Loucy (cell line): ENCODE measurements at regions not wholly inside any gene's neighbourhood (a gene's known extent, or its start where the extent isn't known, plus 50 kb on each side); places are given as distances from the start of the nearest gene placed in this dataset.

Experiments used
- H2AFZ ChIP-seq: fragments of 200-600 bp; sonication (generic); 2 replicates; pipeline ENCODE4 v1.6.0; 2016; ENCODE audit warnings: antibody characterized with exemption, mild to moderate bottlenecking, low read length, moderate library complexity
- H3F3A ChIP-seq: fragments of 200-600 bp; 2 replicates; pipeline ENCODE4 v1.6.0; 2016; ENCODE audit warnings: antibody characterized with exemption, low read depth, mild to moderate bottlenecking
- H3K27me3 ChIP-seq: fragments of 200-600 bp; sonication (generic); 2 replicates; pipeline ENCODE4 v1.6.1; 2014; ENCODE audit warnings: low read length, mild to moderate bottlenecking; ENCODE audit not compliant: insufficient read depth, poor library complexity, severe bottlenecking
- H3K36me3 ChIP-seq: fragments of 200-600 bp; sonication (generic); 2 replicates; pipeline ENCODE4 v1.6.1; 2016; ENCODE audit warnings: low read length; ENCODE audit not compliant: insufficient read depth
- H3K4me1 ChIP-seq: fragments of 200-600 bp; sonication (generic); 2 replicates; pipeline ENCODE4 v1.5.1; 2014; ENCODE audit warnings: low read length, mild to moderate bottlenecking; ENCODE audit not compliant: insufficient read depth, poor library complexity, severe bottlenecking
- H3K4me2 ChIP-seq: fragments of 200-600 bp; sonication (generic); 2 replicates; pipeline ENCODE4 v1.6.0; 2014; ENCODE audit warnings: antibody characterized with exemption, low read length, low read depth, mild to moderate bottlenecking; ENCODE audit not compliant: poor library complexity, severe bottlenecking
- H3K4me3 ChIP-seq: fragments of 200-600 bp; sonication (generic); 2 replicates; pipeline ENCODE4 v1.5.1; 2014; ENCODE audit warnings: low read length, mild to moderate bottlenecking, mixed read lengths; ENCODE audit not compliant: poor library complexity, severe bottlenecking
- H3K79me2 ChIP-seq: fragments of 200-600 bp; sonication (generic); 2 replicates; pipeline ENCODE4 v1.6.1; 2014; ENCODE audit warnings: low read length; ENCODE audit not compliant: insufficient read depth
- H3K9ac ChIP-seq: fragments of 200-600 bp; sonication (generic); 2 replicates; pipeline ENCODE4 v1.6.0; 2014; ENCODE audit warnings: mild to moderate bottlenecking, low read depth, low read length, moderate library complexity; ENCODE audit not compliant: poor library complexity, severe bottlenecking
- H3K9me2 ChIP-seq: fragments of 200-600 bp; sonication (generic); replicated peaks from 2 replicates; pipeline ENCODE4 v1.6.1; 2016; ENCODE audit warnings: low read depth, low read length, mixed read lengths
- H3K9me3 ChIP-seq: fragments of 200-600 bp; sonication (generic); 2 replicates; pipeline ENCODE4 v1.6.1; 2014; ENCODE audit warnings: mild to moderate bottlenecking, antibody characterized with exemption, low read length, low read depth; ENCODE audit not compliant: insufficient read depth
- H4K20me1 ChIP-seq: fragments of 200-600 bp; sonication (generic); 2 replicates; pipeline ENCODE4 v1.6.0; 2014; ENCODE audit warnings: antibody characterized with exemption, low read length, mild to moderate bottlenecking; ENCODE audit not compliant: insufficient read depth, poor library complexity, severe bottlenecking
- EZH2phosphoT487 ChIP-seq: fragments of 200-600 bp; IDR thresholded peaks from 2 replicates; pipeline ENCODE4 v1.6.1; 2018; ENCODE audit warnings: antibody characterized with exemption, mild to moderate bottlenecking, moderate library complexity, borderline replicate concordance
- TF ChIP-seq, protein P1 (sequence below): fragments of 200-600 bp; sonication (generic); conservative IDR thresholded peaks from 2 replicates; pipeline ENCODE4 v1.5.1; 2014; ENCODE audit warnings: mild to moderate bottlenecking, antibody characterized with exemption, low read length

DNA sequence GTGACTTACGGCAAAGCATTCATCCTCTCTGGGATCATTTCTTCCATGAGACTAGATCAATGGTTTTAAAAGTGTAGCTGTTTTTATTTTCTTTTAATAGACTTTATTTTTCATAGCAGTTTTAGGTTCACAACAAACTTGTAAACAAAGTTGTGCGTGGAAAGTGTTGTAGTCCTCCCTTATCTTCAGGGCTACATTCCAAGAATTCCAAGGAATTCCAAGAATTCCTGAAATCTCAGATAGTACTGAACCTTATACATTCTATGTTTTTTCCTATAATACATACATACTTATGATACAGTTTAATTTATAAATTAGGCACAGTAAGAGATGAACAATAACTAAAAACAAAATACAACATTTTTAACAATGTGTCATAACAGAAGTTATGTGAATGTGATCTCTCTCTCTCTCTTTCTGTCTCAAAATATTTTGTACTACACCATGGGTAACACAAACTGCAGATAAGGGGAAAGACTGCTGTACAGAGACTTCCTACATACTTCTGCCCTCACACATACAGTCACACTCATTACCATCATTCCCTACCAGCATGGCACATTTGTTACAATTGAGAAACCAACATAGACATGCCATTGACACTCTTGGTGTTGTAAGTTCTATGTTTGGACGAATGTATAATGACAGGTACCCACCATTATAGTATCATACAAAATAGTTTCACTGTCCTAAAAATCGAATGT, 1933.2 kb upstream of the WWC1 start:
- Histone ChIP-seq H3K9ac (no peak overlapping the region), H2AFZ (peak overlapping the region; percentile 9; the same call in 1 of the 2 replicates)

GRCh38 chr5:166363087-166363760, 1928.2 kb upstream of the WWC1 start:
- H3K9me2 ChIP-seq, result no peaks in the 10 kb centered on the region
- no peaks in the 10 kb centered on the region for H3K36me3 ChIP-seq
- no peak overlapping the region for H3K4me3 ChIP-seq
- H3F3A ChIP-seq, result no peaks in the 10 kb centered on the region
- H4K20me1 ChIP-seq, result no peaks in the 10 kb centered on the region
- no peaks in the 10 kb centered on the region for H3K9me3 ChIP-seq
- no peak overlapping the region for H3K9ac ChIP-seq
- H2AFZ ChIP-seq, result no peak overlapping the region
- H3K79me2 ChIP-seq, result no peaks in the 10 kb centered on the region
- H3K4me2 ChIP-seq, result no peak overlapping the region
- H3K4me1 ChIP-seq, result peaks cover under 1% of the 10 kb centered on the region
- TF ChIP-seq, protein P1, sequence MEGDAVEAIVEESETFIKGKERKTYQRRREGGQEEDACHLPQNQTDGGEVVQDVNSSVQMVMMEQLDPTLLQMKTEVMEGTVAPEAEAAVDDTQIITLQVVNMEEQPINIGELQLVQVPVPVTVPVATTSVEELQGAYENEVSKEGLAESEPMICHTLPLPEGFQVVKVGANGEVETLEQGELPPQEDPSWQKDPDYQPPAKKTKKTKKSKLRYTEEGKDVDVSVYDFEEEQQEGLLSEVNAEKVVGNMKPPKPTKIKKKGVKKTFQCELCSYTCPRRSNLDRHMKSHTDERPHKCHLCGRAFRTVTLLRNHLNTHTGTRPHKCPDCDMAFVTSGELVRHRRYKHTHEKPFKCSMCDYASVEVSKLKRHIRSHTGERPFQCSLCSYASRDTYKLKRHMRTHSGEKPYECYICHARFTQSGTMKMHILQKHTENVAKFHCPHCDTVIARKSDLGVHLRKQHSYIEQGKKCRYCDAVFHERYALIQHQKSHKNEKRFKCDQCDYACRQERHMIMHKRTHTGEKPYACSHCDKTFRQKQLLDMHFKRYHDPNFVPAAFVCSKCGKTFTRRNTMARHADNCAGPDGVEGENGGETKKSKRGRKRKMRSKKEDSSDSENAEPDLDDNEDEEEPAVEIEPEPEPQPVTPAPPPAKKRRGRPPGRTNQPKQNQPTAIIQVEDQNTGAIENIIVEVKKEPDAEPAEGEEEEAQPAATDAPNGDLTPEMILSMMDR, result no peak
- TF ChIP-seq EZH2phosphoT487, result no peak
- no peaks in the 10 kb centered on the region for H3K27me3 ChIP-seq

More for the DNA sequence above, 1933.2 kb upstream of the WWC1 start:
- Histone ChIP-seq H3K4me2 (no peak overlapping the region), H3K27me3 (no peaks in the 10 kb centered on the region), H3K4me3 (no peak overlapping the region), H3F3A (no peaks in the 10 kb centered on the region), H3K79me2 (no peaks in the 10 kb centered on the region), H3K4me1 (peaks cover 8% of the 10 kb centered on the region), H3K9me2 (no peaks in the 10 kb centered on the region), H4K20me1 (no peaks in the 10 kb centered on the region), H3K9me3 (no peaks in the 10 kb centered on the region), H3K36me3 (no peaks in the 10 kb centered on the region)
- no peak for TF ChIP-seq EZH2phosphoT487
- TF ChIP-seq, protein P1, result no peak

DNA sequence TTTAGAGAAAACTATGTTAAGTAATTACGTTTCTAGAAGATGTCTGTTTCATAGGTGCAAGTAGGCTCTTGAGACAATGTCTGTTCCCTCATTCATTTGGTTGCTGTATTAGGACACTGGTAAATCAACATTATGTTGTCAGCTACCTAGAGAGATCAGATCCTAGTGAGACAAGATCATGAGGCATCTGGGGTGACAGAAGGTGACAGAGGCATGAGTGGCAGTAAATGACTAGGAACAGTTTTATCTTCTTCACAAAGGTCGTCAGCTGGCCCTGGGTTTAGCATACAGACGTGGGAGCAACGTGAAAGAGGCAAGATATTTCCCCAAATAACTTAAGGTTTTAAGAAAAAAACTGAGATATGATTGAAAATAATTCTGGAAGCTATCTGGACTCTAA, 1926.3 kb upstream of the WWC1 start:
- Histone ChIP-seq H3K4me1 (no peaks in the 10 kb centered on the region), H3K9me2 (no peaks in the 10 kb centered on the region), H3K4me3 (no peak overlapping the region), H2AFZ (no peak overlapping the region), H3K9ac (no peak overlapping the region), H4K20me1 (no peaks in the 10 kb centered on the region), H3K79me2 (no peaks in the 10 kb centered on the region), H3F3A (no peaks in the 10 kb centered on the region), H3K27me3 (no peaks in the 10 kb centered on the region), H3K9me3 (no peaks in the 10 kb centered on the region), H3K36me3 (no peaks in the 10 kb centered on the region), H3K4me2 (no peak overlapping the region)
- TF ChIP-seq, protein P1, result no peak
- no peak for TF ChIP-seq EZH2phosphoT487
